ENCODE measurements at regions not wholly inside any gene's neighbourhood (a gene's known extent, or its start where the extent isn't known, plus 50 kb on each side); places are given as distances from the start of the nearest gene placed in this dataset.

- Histone ChIP-seq H4K20me1 (ENCODE audit: insufficient read depth, low read length) (no peaks in the 10 kb centered on the region), H3K79me2 (ENCODE audit: low read length) (no peaks in the 10 kb centered on the region), H3K36me3 (replicated peaks; ENCODE audit: insufficient read depth, low read length) (no peaks in the 10 kb centered on the region), H3K27ac (ENCODE audit: low read length) (no peak overlapping the region), H3K27me3 (replicated peaks; ENCODE audit: insufficient read depth, low read length) (no peaks in the 10 kb centered on the region), H3K4me2 (ENCODE audit: low read depth, low read length) (no peak overlapping the region), H2AFZ (ENCODE audit: low read length) (no peak overlapping the region), H3K4me1 (ENCODE audit: low read length) (no peaks in the 10 kb centered on the region), H3K9ac (ENCODE audit: low read length) (no peak overlapping the region), H3K4me3 (ENCODE audit: low read length) (no peak overlapping the region), H3F3A (ENCODE audit: insufficient read depth, low read length) (no peaks in the 10 kb centered on the region), H3K9me2 (replicated peaks; ENCODE audit: insufficient read depth, low read length) (no peaks in the 10 kb centered on the region), H3K9me3 (replicated peaks; ENCODE audit: insufficient read depth, low read length) (no peaks in the 10 kb centered on the region)
- TF ChIP-seq EZH2 (optimal IDR thresholded peaks at IDR 0.05; ENCODE audit: low read depth, low read length) = no peak
- TF ChIP-seq, protein P1, sequence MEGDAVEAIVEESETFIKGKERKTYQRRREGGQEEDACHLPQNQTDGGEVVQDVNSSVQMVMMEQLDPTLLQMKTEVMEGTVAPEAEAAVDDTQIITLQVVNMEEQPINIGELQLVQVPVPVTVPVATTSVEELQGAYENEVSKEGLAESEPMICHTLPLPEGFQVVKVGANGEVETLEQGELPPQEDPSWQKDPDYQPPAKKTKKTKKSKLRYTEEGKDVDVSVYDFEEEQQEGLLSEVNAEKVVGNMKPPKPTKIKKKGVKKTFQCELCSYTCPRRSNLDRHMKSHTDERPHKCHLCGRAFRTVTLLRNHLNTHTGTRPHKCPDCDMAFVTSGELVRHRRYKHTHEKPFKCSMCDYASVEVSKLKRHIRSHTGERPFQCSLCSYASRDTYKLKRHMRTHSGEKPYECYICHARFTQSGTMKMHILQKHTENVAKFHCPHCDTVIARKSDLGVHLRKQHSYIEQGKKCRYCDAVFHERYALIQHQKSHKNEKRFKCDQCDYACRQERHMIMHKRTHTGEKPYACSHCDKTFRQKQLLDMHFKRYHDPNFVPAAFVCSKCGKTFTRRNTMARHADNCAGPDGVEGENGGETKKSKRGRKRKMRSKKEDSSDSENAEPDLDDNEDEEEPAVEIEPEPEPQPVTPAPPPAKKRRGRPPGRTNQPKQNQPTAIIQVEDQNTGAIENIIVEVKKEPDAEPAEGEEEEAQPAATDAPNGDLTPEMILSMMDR (IDR thresholded peaks at IDR 0.05; ENCODE audit: low read length) = no peak
- TF ChIP-seq EZH2phosphoT487 (IDR thresholded peaks at IDR 0.05; ENCODE audit: low read length) = no peak
- DNase-seq = no peak
Observed at GRCh38 chr1:218787826-218788225, 385.9 kb upstream of the LYPLAL1 start.

DNA sequence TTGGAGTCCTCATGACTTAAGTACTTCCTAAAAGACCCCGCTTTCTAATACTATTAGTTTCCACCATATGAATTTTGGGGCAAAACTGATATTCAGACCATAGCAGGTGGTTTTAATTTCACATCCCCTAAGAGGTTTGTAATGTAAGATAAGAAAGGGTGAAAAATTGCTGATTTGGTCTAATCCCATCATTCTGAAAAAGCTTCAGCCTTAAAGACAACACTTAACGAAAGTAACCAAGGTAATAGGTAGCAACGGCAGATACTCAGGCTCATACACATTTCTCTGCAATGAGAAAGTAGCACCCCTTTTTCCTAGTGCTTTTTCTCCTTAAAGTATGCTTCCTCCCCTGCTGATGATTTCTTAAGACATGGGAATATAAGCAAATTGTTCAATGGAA is 376.9 kb upstream of the LYPLAL1 start:
- H3F3A ChIP-seq (ENCODE audit: insufficient read depth, low read length) = no peaks in the 10 kb centered on the region
- H3K9me2 ChIP-seq (replicated peaks; ENCODE audit: insufficient read depth, low read length) = no peaks in the 10 kb centered on the region
- H2AFZ ChIP-seq (ENCODE audit: low read length) = no peak overlapping the region
- H3K27ac ChIP-seq (ENCODE audit: low read length) = no peak overlapping the region
- no peaks in the 10 kb centered on the region for H4K20me1 ChIP-seq (ENCODE audit: insufficient read depth, low read length)
- H3K79me2 ChIP-seq (ENCODE audit: low read length) = no peaks in the 10 kb centered on the region
- no peak for DNase-seq
- H3K4me1 ChIP-seq (ENCODE audit: low read length) = no peaks in the 10 kb centered on the region
- H3K27me3 ChIP-seq (replicated peaks; ENCODE audit: insufficient read depth, low read length) = no peaks in the 10 kb centered on the region
- no peaks in the 10 kb centered on the region for H3K36me3 ChIP-seq (replicated peaks; ENCODE audit: insufficient read depth, low read length)
- H3K9me3 ChIP-seq (replicated peaks; ENCODE audit: insufficient read depth, low read length) = no peaks in the 10 kb centered on the region
- H3K9ac ChIP-seq (ENCODE audit: low read length) = no peak overlapping the region
- no peak overlapping the region for H3K4me2 ChIP-seq (ENCODE audit: low read depth, low read length)
- H3K4me3 ChIP-seq (ENCODE audit: low read length) = no peak overlapping the region
- TF ChIP-seq, protein P1 (IDR thresholded peaks at IDR 0.05; ENCODE audit: low read length) = no peak
- TF ChIP-seq EZH2phosphoT487 (IDR thresholded peaks at IDR 0.05; ENCODE audit: low read length) (no peak), EZH2 (optimal IDR thresholded peaks at IDR 0.05; ENCODE audit: low read depth, low read length) (no peak)

DNA sequence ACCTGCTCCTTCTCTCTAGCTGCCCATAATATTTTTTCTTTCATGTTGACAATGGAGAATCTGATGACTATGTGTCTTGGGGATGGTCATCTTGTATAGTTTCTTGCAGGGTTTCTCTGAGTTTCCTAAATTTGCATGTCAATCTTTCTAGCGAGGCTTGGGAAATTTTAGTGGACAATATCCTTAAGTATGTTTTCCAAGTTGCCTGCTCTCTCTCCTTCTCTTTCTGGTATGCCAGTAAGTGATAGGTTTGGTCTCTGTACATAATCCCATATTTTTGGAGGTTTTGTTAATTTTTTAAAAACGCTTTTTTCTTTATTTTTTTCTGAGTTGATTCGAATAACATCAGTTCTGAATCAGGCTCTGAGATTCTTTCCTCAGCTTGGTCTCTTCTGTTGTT is 370.9 kb upstream of the LYPLAL1 start:
- H3K4me3 ChIP-seq (ENCODE audit: low read length) = no peak overlapping the region
- no peaks in the 10 kb centered on the region for H3K4me1 ChIP-seq (ENCODE audit: low read length)
- no peak overlapping the region for H3K9ac ChIP-seq (ENCODE audit: low read length)
- H3K9me2 ChIP-seq (replicated peaks; ENCODE audit: insufficient read depth, low read length) = no peaks in the 10 kb centered on the region
- no peak overlapping the region for H3K27ac ChIP-seq (ENCODE audit: low read length)
- H3F3A ChIP-seq (ENCODE audit: insufficient read depth, low read length) = no peaks in the 10 kb centered on the region
- H3K4me2 ChIP-seq (ENCODE audit: low read depth, low read length) = no peak overlapping the region
- no peak for DNase-seq
- no peaks in the 10 kb centered on the region for H3K27me3 ChIP-seq (replicated peaks; ENCODE audit: insufficient read depth, low read length)
- no peaks in the 10 kb centered on the region for H3K79me2 ChIP-seq (ENCODE audit: low read length)
- H3K36me3 ChIP-seq (replicated peaks; ENCODE audit: insufficient read depth, low read length) = no peaks in the 10 kb centered on the region
- no peaks in the 10 kb centered on the region for H3K9me3 ChIP-seq (replicated peaks; ENCODE audit: insufficient read depth, low read length)
- H4K20me1 ChIP-seq (ENCODE audit: insufficient read depth, low read length) = no peaks in the 10 kb centered on the region
- TF ChIP-seq EZH2phosphoT487 (IDR thresholded peaks at IDR 0.05; ENCODE audit: low read length) (no peak), EZH2 (optimal IDR thresholded peaks at IDR 0.05; ENCODE audit: low read depth, low read length) (no peak)
- TF ChIP-seq, protein P1 (IDR thresholded peaks at IDR 0.05; ENCODE audit: low read length) = no peak
- H2AFZ ChIP-seq (ENCODE audit: low read length) = no peak overlapping the region

All from MM.1S (cell line).